Neuronal stem cell (in vitro differentiated cells): ENCODE measurements at regions not wholly inside any gene's neighbourhood (a gene's known extent, or its start where the extent isn't known, plus 50 kb on each side); places are given as distances from the start of the nearest gene placed in this dataset.
"Not testable (repeated sequence)": the region's sequence is repeated elsewhere in the genome, so short reads cannot be mapped to it uniquely, and the experiment has no call there.

Source experiments
- DNase-seq: peaks from one replicate; pipeline ENCODE4 v3.0.0-alpha.2; 2013; ENCODE audit warnings: low spot score
- H2AFZ ChIP-seq: one replicate; pipeline ENCODE4 v1.6.1; 2013; ENCODE audit warnings: mild to moderate bottlenecking, low read length, inconsistent platforms
- H2AK5ac ChIP-seq: 2 replicates; pipeline ENCODE4 v1.6.1; 2013; ENCODE audit warnings: low read depth, mild to moderate bottlenecking, inconsistent platforms, low read length, moderate library complexity, mixed read lengths
- H2BK120ac ChIP-seq: 2 replicates; pipeline ENCODE4 v1.6.1; 2013; ENCODE audit warnings: low read depth, mild to moderate bottlenecking, inconsistent platforms, low read length, moderate library complexity, mixed read lengths
- H2BK12ac ChIP-seq: one replicate; pipeline ENCODE4 v1.6.1; 2013; ENCODE audit warnings: low read length, inconsistent platforms
- H2BK15ac ChIP-seq: 2 replicates; pipeline ENCODE4 v1.6.1; 2013; ENCODE audit warnings: mild to moderate bottlenecking, low read length, inconsistent platforms, mixed read lengths
- H2BK5ac ChIP-seq: one replicate; pipeline ENCODE4 v1.6.1; 2013; ENCODE audit warnings: inconsistent platforms, mild to moderate bottlenecking, low read length, moderate library complexity
- H3K14ac ChIP-seq: one replicate; pipeline ENCODE4 v1.6.1; 2013; ENCODE audit warnings: low read length, inconsistent platforms
- H3K18ac ChIP-seq: 2 replicates; pipeline ENCODE4 v1.6.1; 2013; ENCODE audit warnings: low read length, inconsistent platforms
- H3K23ac ChIP-seq: 2 replicates; pipeline ENCODE4 v1.6.1; 2013; ENCODE audit warnings: low read depth, mild to moderate bottlenecking, mixed read lengths, low read length, inconsistent platforms; ENCODE audit not compliant: poor library complexity
- H3K27ac ChIP-seq: replicated peaks from 3 replicates; pipeline ENCODE4 v1.5.1; 2013; ENCODE audit warnings: low read length, inconsistent platforms
- H3K27me3 ChIP-seq, 3 experiments: 2 replicates each; pipeline ENCODE4 v1.6.1; 2013; ENCODE audit warnings: low read length in 3 of 3, mild to moderate bottlenecking in 2 of 3, inconsistent platforms in 1 of 3, low read depth in 1 of 3, mixed read lengths in 1 of 3, moderate library complexity in 1 of 3; ENCODE audit not compliant: control insufficient read depth in 3 of 3, insufficient read depth in 3 of 3
- H3K36me3 ChIP-seq, 2 donors: replicated peaks in 1 of 2; 2 replicates each; pipeline ENCODE4 v1.6.1; 2013; ENCODE audit warnings: low read length in 2 of 2; ENCODE audit not compliant: control insufficient read depth in 2 of 2, insufficient read depth in 2 of 2
- H3K4ac ChIP-seq: 2 replicates; pipeline ENCODE4 v1.6.1; 2013; ENCODE audit warnings: inconsistent platforms, mild to moderate bottlenecking, low read length, moderate library complexity
- H3K4me1 ChIP-seq, 2 donors: 1 replicate in 1 of 2; 2 replicates in 1 of 2; pipeline ENCODE4 v1.6.1; 2013; ENCODE audit warnings: low read length in 2 of 2, low read depth in 1 of 2; ENCODE audit not compliant: control insufficient read depth in 2 of 2, insufficient read depth in 1 of 2
- H3K4me2 ChIP-seq: one replicate; pipeline ENCODE4 v1.6.1; 2013; ENCODE audit warnings: mild to moderate bottlenecking, low read length, inconsistent platforms; ENCODE audit not compliant: insufficient read depth, poor library complexity, severe bottlenecking
- H3K4me3 ChIP-seq, 2 donors: 2 replicates each; pipeline ENCODE4 v1.5.1; 2013; ENCODE audit warnings: low read length in 2 of 2, mild to moderate bottlenecking in 2 of 2, inconsistent platforms in 1 of 2, moderate library complexity in 1 of 2
- H3K79me1 ChIP-seq: one replicate; pipeline ENCODE4 v1.6.1; 2013; ENCODE audit warnings: low read depth, mild to moderate bottlenecking, inconsistent platforms, low read length, moderate library complexity
- H3K9ac ChIP-seq: one replicate; pipeline ENCODE4 v1.6.1; 2013; ENCODE audit warnings: mild to moderate bottlenecking, low read depth, low read length, inconsistent platforms; ENCODE audit not compliant: poor library complexity
- H3K9me3 ChIP-seq, 2 donors: replicated peaks in 1 of 2; 2 replicates each; pipeline versions ENCODE3 to v1.6.1; 2013; ENCODE audit warnings: low read length in 2 of 2, mild to moderate bottlenecking in 2 of 2, inconsistent platforms in 1 of 2, low read depth in 1 of 2, mixed read lengths in 1 of 2, moderate library complexity in 1 of 2; ENCODE audit not compliant: control insufficient read depth in 2 of 2, insufficient read depth in 1 of 2
- H4K8ac ChIP-seq: one replicate; pipeline ENCODE4 v1.6.1; 2013; ENCODE audit warnings: low read depth, mild to moderate bottlenecking, inconsistent platforms, low read length, moderate library complexity
- H4K91ac ChIP-seq: one replicate; pipeline ENCODE4 v1.6.1; 2013; ENCODE audit warnings: low read length, low read depth, mild to moderate bottlenecking, inconsistent platforms; ENCODE audit not compliant: poor library complexity
- WGBS, 2 donors: extraction: QIAGEN DNeasy Blood & Tissue Kit; methylation state at CpG; one replicate each; pipeline ENCODE4 v1.1.7; 2013; ENCODE audit warnings: missing lambda C conversion rate in 2 of 2, mixed read lengths in 1 of 2; ENCODE audit not compliant: insufficient read length in 2 of 2, insufficient replicate concordance in 1 of 2; ENCODE audit errors: extremely low coverage in 2 of 2; 5-methylcytosine and 5-hydroxymethylcytosine counted together

- Histone ChIP-seq H2BK120ac (no peak overlapping the region), H2AK5ac (no peak overlapping the region), H3K23ac (no peak overlapping the region), H3K4me2 (no peak overlapping the region), H3K14ac (no peak overlapping the region), H3K9me3 (peaks cover 0 to 2% of the 10 kb centered on the region in 2 donors), H3K4me3 (no peak overlapping the region), H2BK12ac (no peak overlapping the region), H3K36me3 (no peaks in the 10 kb centered on the region), H3K18ac (no peak overlapping the region), H3K79me1 (no peaks in the 10 kb centered on the region), H2BK15ac (no peak overlapping the region), H3K4ac (no peak overlapping the region), H2BK5ac (no peak overlapping the region), H3K27me3 (no peaks in the 10 kb centered on the region), H3K9ac (no peak overlapping the region), H3K4me1 (no peaks in the 10 kb centered on the region), H4K91ac (no peak overlapping the region), H2AFZ (no peak overlapping the region), H4K8ac (no peak overlapping the region), H3K27ac (no peak overlapping the region)
- no peak for DNase-seq
These were observed 1128.4 kb upstream of the POT1 start for GRCh38 chr7:126057979-126058378.

DNA sequence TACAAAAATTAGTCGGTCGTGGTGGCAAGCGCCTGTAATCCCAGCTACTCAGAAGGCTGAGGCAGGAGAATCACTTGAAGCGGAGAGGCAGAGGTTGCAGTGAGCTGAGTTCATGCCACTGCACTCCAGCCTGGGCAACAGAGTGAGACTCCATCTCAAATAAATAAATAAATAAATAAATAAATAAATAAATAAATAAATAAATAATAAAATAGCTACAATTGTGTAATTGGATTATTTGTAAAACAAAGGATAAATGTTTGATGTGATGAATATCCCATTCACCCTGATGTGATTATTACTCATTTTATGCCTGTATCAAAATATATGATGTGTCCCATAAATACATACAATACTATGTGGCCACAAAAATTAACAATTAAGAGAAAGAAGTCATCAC lies 1127.0 kb upstream of the POT1 start:
- not testable (repeated sequence) for H3K27me3 ChIP-seq, H2BK120ac ChIP-seq

GRCh38 chr7:126052229-126052628 lies 1122.6 kb upstream of the POT1 start:
- Histone ChIP-seq H3K18ac (no peak overlapping the region), H3K4me3 (no peak overlapping the region), H3K27ac (no peak overlapping the region), H3K14ac (no peak overlapping the region), H3K4me2 (no peak overlapping the region), H4K91ac (no peak overlapping the region), H3K27me3 (no peaks in the 10 kb centered on the region), H3K36me3 (no peaks in the 10 kb centered on the region), H3K9me3 (no peaks in the 10 kb centered on the region), H3K79me1 (no peaks in the 10 kb centered on the region), H3K9ac (no peak overlapping the region), H4K8ac (no peak overlapping the region), H2AFZ (no peak overlapping the region), H2BK120ac (no peak overlapping the region), H3K4me1 (no peaks in the 10 kb centered on the region), H2AK5ac (no peak overlapping the region), H2BK5ac (no peak overlapping the region), H2BK12ac (no peak overlapping the region), H3K23ac (no peak overlapping the region), H2BK15ac (no peak overlapping the region), H3K4ac (no peak overlapping the region)
- no CpG with 5 or more reads among the region's 1 CpG for WGBS, 2 donors
- no peak for DNase-seq

More for the DNA sequence above, 1127.0 kb upstream of the POT1 start:
- H3K14ac ChIP-seq, H2BK15ac ChIP-seq, H3K18ac ChIP-seq, H2AFZ ChIP-seq, H2AK5ac ChIP-seq, H2BK12ac ChIP-seq, H3K9ac ChIP-seq, H3K4me2 ChIP-seq, H3K4me1 ChIP-seq, H3K4me3 ChIP-seq, H4K8ac ChIP-seq, H3K9me3 ChIP-seq, H4K91ac ChIP-seq, H3K27ac ChIP-seq, H3K4ac ChIP-seq, DNase-seq, H2BK5ac ChIP-seq, H3K36me3 ChIP-seq, H3K23ac ChIP-seq, H3K79me1 ChIP-seq: not testable (repeated sequence)
- WGBS, 2 donors: no CpG with 5 or more reads among the region's 4 CpGs

GRCh38 chr7:126044662-126045061 lies 1115.0 kb upstream of the POT1 start:
- H3K79me1 ChIP-seq: peaks cover 2% of the 10 kb centered on the region
- peaks cover 5 to 19% of the 10 kb centered on the region in 2 donors for H3K4me1 ChIP-seq
- H3K36me3 ChIP-seq: no peaks in the 10 kb centered on the region
- no peak overlapping the region for H4K8ac ChIP-seq
- no CpG with 5 or more reads among the region's 1 CpG for WGBS, 2 donors
- no peak overlapping the region for H3K18ac ChIP-seq
- H3K9ac ChIP-seq: no peak overlapping the region
- no peak overlapping the region for H3K4me2 ChIP-seq
- no peak overlapping the region for H2BK120ac ChIP-seq
- no peaks in the 10 kb centered on the region for H3K9me3 ChIP-seq
- no peak overlapping the region for H2BK12ac ChIP-seq
- no peaks in the 10 kb centered on the region for H3K27me3 ChIP-seq
- no peak overlapping the region for H3K23ac ChIP-seq
- no peak overlapping the region for H2BK15ac ChIP-seq
- no peak overlapping the region for H2BK5ac ChIP-seq
- H4K91ac ChIP-seq: no peak overlapping the region
- H3K27ac ChIP-seq: no peak overlapping the region
- H3K4ac ChIP-seq: no peak overlapping the region
- H3K14ac ChIP-seq: no peak overlapping the region
- DNase-seq: no peak
- H2AK5ac ChIP-seq: no peak overlapping the region
- no peak overlapping the region for H3K4me3 ChIP-seq
- H2AFZ ChIP-seq: peak overlapping the region; percentile 18
